OCI-LY3 (cell line): ENCODE measurements at regions not wholly inside any gene's neighbourhood (a gene's known extent, or its start where the extent isn't known, plus 50 kb on each side); places are given as distances from the start of the nearest gene placed in this dataset.

ENCODE experiments used
- H2AFZ ChIP-seq: fragments of 200-600, 300-600 bp; shearing (Covaris generic); 2 replicates; pipeline ENCODE4 v1.6.0; 2014; ENCODE audit warnings: antibody characterized with exemption, low read depth, low read length
- H3K27ac ChIP-seq: fragments of 200-600, 300-600 bp; sonication (generic); 2 replicates; pipeline ENCODE4 v1.5.1; 2014; ENCODE audit warnings: mild to moderate bottlenecking, low read length, moderate library complexity, mixed read lengths
- H3K27me3 ChIP-seq: fragments of 200-600, 300-600 bp; sonication (generic); 2 replicates; pipeline ENCODE4 v1.6.1; 2014; ENCODE audit warnings: low read depth, low read length, mixed read lengths
- H3K36me3 ChIP-seq: fragments of 200-600, 300-600 bp; sonication (generic); replicated peaks from 2 replicates; pipeline ENCODE3; 2014; ENCODE audit warnings: low read depth, low read length, mixed read lengths
- H3K4me1 ChIP-seq: fragments of 300-600, 200-600 bp; sonication (generic); 2 replicates; pipeline ENCODE4 v1.6.1; 2014; ENCODE audit warnings: low read length, mixed read lengths
- H3K4me2 ChIP-seq: fragments of 200-600, 300-600 bp; sonication (generic); 2 replicates; pipeline ENCODE4 v1.6.1; 2014; ENCODE audit warnings: low read length, mixed read lengths
- H3K4me3 ChIP-seq: fragments of 300-600, 200-600 bp; sonication (generic); 2 replicates; pipeline ENCODE4 v1.5.1; 2014; ENCODE audit warnings: antibody characterized with exemption, mild to moderate bottlenecking, low read length, moderate library complexity
- H3K79me2 ChIP-seq: fragments of 300-600, 200-600 bp; shearing (Covaris generic); 2 replicates; pipeline ENCODE4 v1.6.1; 2014; ENCODE audit warnings: mild to moderate bottlenecking, low read length, mixed read lengths
- H3K9ac ChIP-seq: fragments of 300-600, 200-600 bp; shearing (Covaris generic); 2 replicates; pipeline ENCODE4 v1.6.0; 2014; ENCODE audit warnings: mild to moderate bottlenecking, low read length, moderate library complexity
- H3K9me3 ChIP-seq: fragments of 200-600, 300-600 bp; shearing (Covaris generic); 2 replicates; pipeline ENCODE4 v1.6.1; 2014; ENCODE audit warnings: low read length, mixed read lengths; ENCODE audit not compliant: insufficient read depth
- H4K20me1 ChIP-seq: fragments of 200-600, 300-600 bp; sonication (generic); 2 replicates; pipeline ENCODE4 v1.6.1; 2016; ENCODE audit warnings: low read length, mixed read lengths; ENCODE audit not compliant: insufficient read depth
- CTCF ChIP-seq: fragments of 200-600, 300-600 bp; sonication (generic); IDR thresholded peaks from 2 replicates; pipeline ENCODE4 v1.5.1; 2014; ENCODE audit warnings: antibody characterized with exemption, low read length, low read depth
- EZH2phosphoT487 ChIP-seq: fragments of 200-600 bp; shearing (Covaris generic); IDR thresholded peaks from 2 replicates; pipeline ENCODE4 v1.6.1; 2018; ENCODE audit warnings: antibody characterized with exemption, mixed run types, low read depth

DNA sequence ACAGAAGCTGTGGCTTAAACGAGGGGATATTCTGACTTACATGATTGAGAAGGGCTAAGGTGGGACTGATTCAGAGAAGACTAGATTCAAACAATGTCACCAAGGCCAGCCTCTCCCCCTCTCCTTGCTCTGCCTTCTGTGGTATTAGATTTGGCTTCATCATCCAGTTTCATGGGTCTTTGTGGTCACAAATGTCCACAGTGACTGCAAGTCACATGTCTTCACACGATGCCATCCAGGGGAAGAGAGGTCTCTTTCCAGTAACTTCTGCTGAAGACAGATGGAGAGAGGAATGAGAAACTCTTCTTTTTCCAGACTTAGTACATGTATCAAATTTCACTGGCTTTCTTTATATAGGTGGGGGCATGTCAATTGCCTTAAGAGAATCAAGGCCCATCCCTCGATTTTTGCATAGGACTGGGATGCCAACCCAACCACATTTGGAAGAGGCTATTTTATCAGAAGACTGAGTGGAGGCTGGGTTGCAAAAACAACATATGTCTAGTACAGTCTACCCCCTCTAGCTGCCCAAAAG lies 57.3 kb upstream of the HNF1B start:
- H3K4me1 ChIP-seq = peaks cover 11% of the 10 kb centered on the region
- H3K9ac ChIP-seq = no peak overlapping the region
- no peaks in the 10 kb centered on the region for H3K79me2 ChIP-seq
- H3K9me3 ChIP-seq = peaks cover 5% of the 10 kb centered on the region; the same call in 1 of the 2 replicates
- H3K27me3 ChIP-seq = no peaks in the 10 kb centered on the region
- no peaks in the 10 kb centered on the region for H4K20me1 ChIP-seq
- no peak overlapping the region for H3K27ac ChIP-seq
- TF ChIP-seq EZH2phosphoT487 (no peak), CTCF (no peak)
- H3K4me3 ChIP-seq = no peak overlapping the region
- no peak overlapping the region for H2AFZ ChIP-seq
- H3K4me2 ChIP-seq = no peak overlapping the region
- no peaks in the 10 kb centered on the region for H3K36me3 ChIP-seq

- TF ChIP-seq EZH2phosphoT487 = no peak
- TF ChIP-seq CTCF = no peak
- Histone ChIP-seq H3K9me3 (peaks cover 5% of the 10 kb centered on the region; the same call in 1 of the 2 replicates), H3K9ac (no peak overlapping the region), H2AFZ (no peak overlapping the region), H4K20me1 (no peaks in the 10 kb centered on the region), H3K27me3 (no peaks in the 10 kb centered on the region), H3K4me1 (peaks cover 11% of the 10 kb centered on the region), H3K27ac (no peak overlapping the region), H3K79me2 (no peaks in the 10 kb centered on the region), H3K36me3 (no peaks in the 10 kb centered on the region), H3K4me3 (no peak overlapping the region), H3K4me2 (no peak overlapping the region)
Measured at GRCh38 chr17:37801171-37801570, 56.3 kb upstream of the HNF1B start.

- H3K79me2 ChIP-seq = no peaks in the 10 kb centered on the region
- no peak overlapping the region for H3K27ac ChIP-seq
- no peak overlapping the region for H3K4me2 ChIP-seq
- peaks cover under 1% of the 10 kb centered on the region; the same call in 1 of the 2 replicates for H3K27me3 ChIP-seq
- no peak overlapping the region for H3K4me3 ChIP-seq
- H3K9ac ChIP-seq = no peak overlapping the region
- TF ChIP-seq EZH2phosphoT487 (no peak), CTCF (no peak)
- no peaks in the 10 kb centered on the region for H4K20me1 ChIP-seq
- no peaks in the 10 kb centered on the region for H3K36me3 ChIP-seq
- peaks cover 11% of the 10 kb centered on the region for H3K4me1 ChIP-seq
- H2AFZ ChIP-seq = no peak overlapping the region
- H3K9me3 ChIP-seq = peaks cover 5% of the 10 kb centered on the region; the same call in 1 of the 2 replicates
Measured at GRCh38 chr17:37797206-37797605, 52.3 kb upstream of the HNF1B start.

DNA sequence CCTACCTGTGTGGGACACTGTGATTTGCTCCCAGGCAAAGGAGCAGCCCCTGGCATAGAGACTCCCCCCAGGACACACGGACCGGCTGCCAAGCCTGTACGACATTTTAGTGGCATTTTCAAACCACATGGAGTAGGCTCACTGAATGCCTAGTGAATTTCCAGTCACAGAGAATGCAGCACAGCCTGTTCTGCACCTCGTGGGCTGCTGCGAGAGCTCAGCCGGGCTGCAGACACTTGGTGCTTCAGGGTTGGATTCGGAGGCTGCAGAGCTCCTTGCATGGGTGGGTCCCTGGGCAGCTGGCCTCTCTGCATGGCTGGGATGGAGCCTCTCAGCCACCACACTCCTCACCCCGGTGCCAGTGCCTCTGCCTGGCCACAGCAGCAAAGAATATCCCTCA lies 51.2 kb upstream of the HNF1B start:
- Histone ChIP-seq H2AFZ (no peak overlapping the region), H3K27ac (no peak overlapping the region), H3K4me3 (no peak overlapping the region), H3K79me2 (no peaks in the 10 kb centered on the region), H3K4me2 (no peak overlapping the region), H3K36me3 (no peaks in the 10 kb centered on the region), H4K20me1 (no peaks in the 10 kb centered on the region), H3K9ac (no peak overlapping the region), H3K4me1 (peaks cover 21% of the 10 kb centered on the region), H3K27me3 (peaks cover 5% of the 10 kb centered on the region; the same call in 1 of the 2 replicates), H3K9me3 (peaks cover 5% of the 10 kb centered on the region; the same call in 1 of the 2 replicates)
- no peak for TF ChIP-seq EZH2phosphoT487
- TF ChIP-seq CTCF = no peak
